H1 (cell line): ENCODE measurements at regions not wholly inside any gene's neighbourhood (a gene's known extent, or its start where the extent isn't known, plus 50 kb on each side); places are given as distances from the start of the nearest gene placed in this dataset.

Experiments used
- CTCF ChIA-PET: fragments of 300-600 bp; sonication (Branson Sonifier 250); formaldehyde crosslinking; loops from one replicate; lab custom pipeline; 2021; ENCODE audit not compliant: partially characterized antibody; lab: Charles Lee
- POLR2A ChIA-PET: fragments of 300-600 bp; sonication (Branson Sonifier 250); formaldehyde crosslinking; loops from one replicate; lab custom pipeline; 2021; ENCODE audit warnings: inconsistent platforms; ENCODE audit not compliant: partially characterized antibody; lab: Charles Lee
- DNase-seq, 2 experiments: peaks; one replicate each; pipeline versions ENCODE4 v3.0.0 to v3.0.0-alpha.2; 2010 to 2022; ENCODE audit warnings: low spot score in 2 of 2, low read depth in 1 of 2, mixed read lengths in 1 of 2
- FAIRE-seq: peaks from 2 replicates; lab custom pipeline; 2011; peaks lifted over from hg19 to GRCh38; lab: Jason Lieb, UNC
- H2AFZ ChIP-seq: 2 replicates; pipeline ENCODE4 v1.8.1; 2012; ENCODE audit warnings: low read length, inconsistent platforms
- H2AK5ac ChIP-seq: 2 replicates; pipeline ENCODE4 v1.6.1; 2013; ENCODE audit warnings: low read depth, low read length
- H2BK120ac ChIP-seq: replicated peaks from 2 replicates; pipeline ENCODE3; 2013; ENCODE audit warnings: low read depth, low read length, inconsistent platforms
- H2BK12ac ChIP-seq: 2 replicates; pipeline ENCODE4 v1.6.1; 2013; ENCODE audit warnings: low read depth, low read length
- H2BK15ac ChIP-seq: 2 replicates; pipeline ENCODE4 v1.6.1; 2013; ENCODE audit warnings: low read length
- H2BK20ac ChIP-seq: 2 replicates; pipeline ENCODE4 v1.6.1; 2013; ENCODE audit warnings: low read length
- H2BK5ac ChIP-seq: 2 replicates; pipeline ENCODE4 v1.6.1; 2013; ENCODE audit warnings: low read depth, low read length
- H3K14ac ChIP-seq: 2 replicates; pipeline ENCODE4 v1.6.1; 2013; ENCODE audit warnings: inconsistent platforms; ENCODE audit not compliant: insufficient read length
- H3K18ac ChIP-seq: 2 replicates; pipeline ENCODE4 v1.6.1; 2013; ENCODE audit warnings: low read length; ENCODE audit errors: extremely low read depth
- H3K23ac ChIP-seq: 2 replicates; pipeline ENCODE4 v1.6.1; 2013; ENCODE audit warnings: inconsistent platforms; ENCODE audit not compliant: insufficient read length
- H3K23me2 ChIP-seq: 2 replicates; pipeline ENCODE4 v1.6.1; 2013; ENCODE audit warnings: low read depth, low read length
- H3K27ac ChIP-seq: 2 replicates; pipeline ENCODE4 v1.6.1; 2011; ENCODE audit warnings: low read depth, low read length, inconsistent platforms
- H3K27me3 ChIP-seq, 4 experiments: replicated peaks in 1 of 4; 1 replicate in 1 of 4; 2 replicates in 3 of 4; pipeline versions ENCODE4 v1.6.1 to v1.8.1; 2011 to 2013; ENCODE audit warnings: low read length in 3 of 4, mild to moderate bottlenecking in 3 of 4, inconsistent platforms in 2 of 4, mixed read lengths in 2 of 4, moderate library complexity in 1 of 4; ENCODE audit not compliant: control insufficient read depth in 3 of 4, insufficient read depth in 3 of 4; ENCODE audit errors: extremely low read depth in 1 of 4
- H3K36me3 ChIP-seq, 4 experiments: 2 replicates each; pipeline versions ENCODE4 v1.6.1 to v1.8.1; 2011 to 2013; ENCODE audit warnings: mild to moderate bottlenecking in 4 of 4, low read length in 3 of 4, moderate library complexity in 2 of 4, control low read depth in 1 of 4, inconsistent platforms in 1 of 4; ENCODE audit not compliant: insufficient read depth in 4 of 4, control insufficient read depth in 2 of 4
- H3K4ac ChIP-seq: replicated peaks from 2 replicates; pipeline ENCODE3; 2013; ENCODE audit warnings: low read length, low read depth, mixed read lengths, inconsistent platforms; ENCODE audit not compliant: insufficient read length
- H3K4me1 ChIP-seq, 4 experiments: replicated peaks in 1 of 4; 1 replicate in 1 of 4; 2 replicates in 3 of 4; pipeline versions ENCODE4 v1.6.1 to v1.8.1; 2011 to 2013; ENCODE audit warnings: low read length in 3 of 4, inconsistent platforms in 2 of 4, mixed read lengths in 1 of 4; ENCODE audit not compliant: insufficient read depth in 4 of 4, control insufficient read depth in 3 of 4
- H3K4me2 ChIP-seq, 2 experiments: 2 replicates each; pipeline versions ENCODE4 v1.6.1 to v1.8.1; 2011 to 2013; ENCODE audit warnings: low read depth in 2 of 2, low read length in 2 of 2, control low read depth in 1 of 2, inconsistent platforms in 1 of 2, mild to moderate bottlenecking in 1 of 2; ENCODE audit not compliant: insufficient read depth in 1 of 2
- H3K4me3 ChIP-seq, 4 experiments: fragments of 200-600, 300-600 bp in 1 of 4; sonication (generic), shearing (Covaris generic), sonication (Bioruptor Twin) in 1 of 4; 2 replicates each; pipeline versions ENCODE4 v1.5.1 to v1.8.1; 2011 to 2016; ENCODE audit warnings: low read length in 4 of 4, low read depth in 3 of 4, control low read depth in 2 of 4, inconsistent platforms in 2 of 4, mild to moderate bottlenecking in 2 of 4, mixed read lengths in 1 of 4, moderate library complexity in 1 of 4; ENCODE audit not compliant: insufficient read depth in 2 of 4; ENCODE audit errors: extremely low read depth in 1 of 4
- H3K56ac ChIP-seq: replicated peaks from 2 replicates; pipeline ENCODE3; 2013; ENCODE audit warnings: low read depth, mild to moderate bottlenecking, mixed read lengths, low read length, inconsistent platforms; ENCODE audit not compliant: insufficient read length
- H3K79me1 ChIP-seq: 2 replicates; pipeline ENCODE4 v1.6.1; 2013; ENCODE audit warnings: low read depth, low read length, control low read depth
- H3K79me2 ChIP-seq, 2 experiments: 2 replicates each; pipeline versions ENCODE4 v1.6.1 to v1.8.1; 2012 to 2013; ENCODE audit warnings: low read length in 2 of 2, mild to moderate bottlenecking in 2 of 2, inconsistent platforms in 1 of 2; ENCODE audit not compliant: insufficient read depth in 2 of 2, control insufficient read depth in 1 of 2
- H3K9ac ChIP-seq, 4 experiments: replicated peaks in 1 of 4; 1 replicate in 1 of 4; 2 replicates in 3 of 4; pipeline versions ENCODE4 v1.6.1 to v1.8.1; 2011 to 2013; ENCODE audit warnings: low read depth in 3 of 4, low read length in 3 of 4, control low read depth in 2 of 4, mild to moderate bottlenecking in 2 of 4, moderate library complexity in 2 of 4, inconsistent platforms in 1 of 4; ENCODE audit errors: extremely low read depth in 1 of 4
- H3K9me3 ChIP-seq, 2 experiments: 2 replicates each; pipeline versions ENCODE4 v1.6.1 to v1.8.1; 2012 to 2013; ENCODE audit warnings: mild to moderate bottlenecking in 2 of 2, moderate library complexity in 2 of 2, control low read depth in 1 of 2, inconsistent platforms in 1 of 2, low read depth in 1 of 2, low read length in 1 of 2, mixed read lengths in 1 of 2; ENCODE audit not compliant: insufficient read depth in 2 of 2
- H4K20me1 ChIP-seq, 2 experiments: replicated peaks in 1 of 2; 2 replicates each; pipeline versions ENCODE3 to v1.8.1; 2011 to 2013; ENCODE audit warnings: inconsistent platforms in 2 of 2, low read length in 2 of 2, mild to moderate bottlenecking in 1 of 2; ENCODE audit not compliant: insufficient read depth in 2 of 2, control insufficient read depth in 1 of 2
- H4K5ac ChIP-seq: 2 replicates; pipeline ENCODE4 v1.6.1; 2013; ENCODE audit warnings: low read length, low read depth, mixed read lengths, inconsistent platforms; ENCODE audit not compliant: insufficient read length
- H4K8ac ChIP-seq: 2 replicates; pipeline ENCODE4 v1.8.0; 2013; ENCODE audit warnings: mild to moderate bottlenecking, moderate library complexity, low read length, inconsistent platforms; ENCODE audit not compliant: insufficient read depth; ENCODE audit errors: extremely low read depth
- H4K91ac ChIP-seq: replicated peaks from 2 replicates; pipeline ENCODE3; 2013; ENCODE audit warnings: low read length, mixed read lengths, inconsistent platforms; ENCODE audit not compliant: insufficient read length
- BRCA1 ChIP-seq: IDR thresholded peaks from 2 replicates; pipeline ENCODE4 v1.6.1; 2012; ENCODE audit warnings: low read depth, low read length, improper control_type of control experiment
- CEBPB ChIP-seq: IDR thresholded peaks from 2 replicates; pipeline ENCODE4 v1.6.1; 2012; ENCODE audit warnings: low read depth, low read length
- CTBP2 ChIP-seq: IDR thresholded peaks from 2 replicates; pipeline ENCODE4 v1.7.0; 2011; ENCODE audit warnings: borderline replicate concordance, mild to moderate bottlenecking, moderate library complexity, mixed read lengths, low read length; ENCODE audit not compliant: insufficient read depth, insufficient read length
- EGR1 ChIP-seq: IDR thresholded peaks from 2 replicates; pipeline ENCODE4 v1.6.1; 2011; ENCODE audit warnings: low read depth, low read length, borderline replicate concordance
- EP300 ChIP-seq, 2 experiments: IDR thresholded peaks; 1 replicate in 1 of 2; 2 replicates in 1 of 2; pipeline ENCODE4 v1.6.1; 2011 to 2012; ENCODE audit warnings: low read depth in 2 of 2, low read length in 2 of 2, mild to moderate bottlenecking in 2 of 2, borderline replicate concordance in 1 of 2, inconsistent platforms in 1 of 2, moderate library complexity in 1 of 2
- GTF2F1 ChIP-seq: IDR thresholded peaks from 2 replicates; pipeline ENCODE4 v1.6.1; 2012; ENCODE audit warnings: low read depth, low read length, improper control_type of control experiment, borderline replicate concordance
- JUN ChIP-seq: IDR thresholded peaks from 2 replicates; pipeline ENCODE4 v1.6.1; 2011; ENCODE audit warnings: low read depth, mild to moderate bottlenecking, improper control_type of control experiment, low read length
- KDM1A ChIP-seq: fragments of 200-600, 300-600 bp; sonication (generic); IDR thresholded peaks from 2 replicates; pipeline ENCODE4 v1.7.1; 2016; ENCODE audit warnings: mild to moderate bottlenecking, low read length, borderline replicate concordance
- MAFK ChIP-seq: IDR thresholded peaks from 2 replicates; pipeline ENCODE4 v1.6.1; 2012; ENCODE audit warnings: low read depth, mild to moderate bottlenecking, improper control_type of control experiment, low read length
- POU5F1 ChIP-seq: IDR thresholded peaks from 2 replicates; pipeline ENCODE4 v1.6.1; 2011; ENCODE audit warnings: low read depth, mild to moderate bottlenecking, low read length, moderate library complexity
- SRF ChIP-seq: IDR thresholded peaks from 2 replicates; pipeline ENCODE4 v1.6.1; 2011; ENCODE audit warnings: mild to moderate bottlenecking, low read depth, low read length, moderate library complexity
- ZNF274 ChIP-seq: IDR thresholded peaks from 2 replicates; pipeline ENCODE4 v1.7.0; 2012; ENCODE audit warnings: low read length, borderline replicate concordance; ENCODE audit errors: extremely low read depth
- WGBS, 2 experiments: shearing (Covaris generic) in 1 of 2; methylation state at CpG; one replicate each; pipeline versions ENCODE4 v1.1.6 to v1.1.7; 2013 to 2015; ENCODE audit warnings: low lambda C conversion rate in 2 of 2, mixed read lengths in 2 of 2, inconsistent platforms in 1 of 2, low coverage in 1 of 2, missing lambda C conversion rate in 1 of 2; ENCODE audit not compliant: insufficient replicate concordance in 2 of 2, insufficient coverage in 1 of 2, insufficient read length in 1 of 2; ENCODE audit errors: extremely low coverage in 1 of 2, missing lambda C conversion rate in 1 of 2; 5-methylcytosine and 5-hydroxymethylcytosine counted together
- TF ChIP-seq, protein P1 (sequence below), 3 experiments: IDR thresholded peaks; 1 replicate in 2 of 3; 2 replicates in 1 of 3; pipeline versions ENCODE4 v1.5.1 to v1.6.1; 2011; ENCODE audit warnings: low read length in 3 of 3, mild to moderate bottlenecking in 3 of 3, inconsistent platforms in 2 of 3, low read depth in 1 of 3, moderate library complexity in 1 of 3; ENCODE audit not compliant: insufficient read depth in 1 of 3; ENCODE audit errors: control extremely low read depth in 1 of 3

DNA sequence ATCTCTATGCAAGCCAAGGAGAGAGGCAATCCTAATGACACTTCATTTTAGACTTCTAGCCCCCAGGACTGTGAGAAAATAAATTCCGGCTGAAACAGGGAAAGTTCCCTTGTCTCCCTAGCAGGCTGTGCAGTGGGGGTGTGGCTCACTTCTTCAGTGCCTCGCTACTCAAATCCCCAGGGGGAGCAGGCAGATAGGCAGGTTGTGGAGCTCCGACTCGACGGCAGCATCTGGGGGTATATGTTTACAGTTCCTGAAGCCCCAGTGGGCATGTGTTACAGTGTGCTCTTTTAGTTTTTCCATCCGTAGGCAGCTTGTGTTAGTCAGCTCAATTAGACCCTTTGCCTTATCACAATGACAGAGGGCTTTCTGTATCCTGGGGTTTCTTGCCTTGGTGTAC, 836.5 kb downstream of the PDCD6IP start:
- Histone ChIP-seq H2BK12ac (no peak overlapping the region), H2BK20ac (no peak overlapping the region), H3K14ac (no peak overlapping the region), H2BK5ac (no peak overlapping the region), H4K91ac (no peak overlapping the region), H3K27me3 (no peaks in the 10 kb centered on the region), H2AK5ac (no peak overlapping the region), H2AFZ (no peak overlapping the region), H3K18ac (no peak overlapping the region), H3K23ac (no peak overlapping the region), H3K4me3 (no peak overlapping the region), H4K5ac (no peak overlapping the region), H4K8ac (no peak overlapping the region), H3K36me3 (no peaks in the 10 kb centered on the region), H3K4me2 (no peak overlapping the region), H3K23me2 (no peaks in the 10 kb centered on the region), H3K79me2 (no peaks in the 10 kb centered on the region), H3K9me3 (no peaks in the 10 kb centered on the region), H3K4ac (no peak overlapping the region), H4K20me1 (no peaks in the 10 kb centered on the region), H3K9ac (no peak overlapping the region), H2BK15ac (no peak overlapping the region), H3K4me1 (no peaks in the 10 kb centered on the region), H3K79me1 (no peaks in the 10 kb centered on the region), H3K27ac (no peak overlapping the region), H2BK120ac (no peak overlapping the region), H3K56ac (no peak overlapping the region)
- 93% methylated on average over 6 of the region's 6 CpGs; no CpG with 5 or more reads in 1 of the 2 experiments for WGBS, 2 experiments
- no peak for FAIRE-seq
- DNase-seq, result no peak
- CTCF ChIA-PET, result no interaction called here
- POLR2A ChIA-PET, result no interaction called here
- TF ChIP-seq POU5F1 (no peak), KDM1A (no peak), ZNF274 (no peak), EP300 (IDR thresholded peaks at IDR 0.05; ENCODE audit: borderline replicate concordance in 1 of 2, low read depth in 2 of 2, low read length in 2 of 2) (no peak), MAFK (no peak), EGR1 (no peak), SRF (no peak), GTF2F1 (no peak), JUN (no peak), CTBP2 (no peak), BRCA1 (no peak), CEBPB (no peak)
- TF ChIP-seq, protein P1, sequence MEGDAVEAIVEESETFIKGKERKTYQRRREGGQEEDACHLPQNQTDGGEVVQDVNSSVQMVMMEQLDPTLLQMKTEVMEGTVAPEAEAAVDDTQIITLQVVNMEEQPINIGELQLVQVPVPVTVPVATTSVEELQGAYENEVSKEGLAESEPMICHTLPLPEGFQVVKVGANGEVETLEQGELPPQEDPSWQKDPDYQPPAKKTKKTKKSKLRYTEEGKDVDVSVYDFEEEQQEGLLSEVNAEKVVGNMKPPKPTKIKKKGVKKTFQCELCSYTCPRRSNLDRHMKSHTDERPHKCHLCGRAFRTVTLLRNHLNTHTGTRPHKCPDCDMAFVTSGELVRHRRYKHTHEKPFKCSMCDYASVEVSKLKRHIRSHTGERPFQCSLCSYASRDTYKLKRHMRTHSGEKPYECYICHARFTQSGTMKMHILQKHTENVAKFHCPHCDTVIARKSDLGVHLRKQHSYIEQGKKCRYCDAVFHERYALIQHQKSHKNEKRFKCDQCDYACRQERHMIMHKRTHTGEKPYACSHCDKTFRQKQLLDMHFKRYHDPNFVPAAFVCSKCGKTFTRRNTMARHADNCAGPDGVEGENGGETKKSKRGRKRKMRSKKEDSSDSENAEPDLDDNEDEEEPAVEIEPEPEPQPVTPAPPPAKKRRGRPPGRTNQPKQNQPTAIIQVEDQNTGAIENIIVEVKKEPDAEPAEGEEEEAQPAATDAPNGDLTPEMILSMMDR (IDR thresholded peaks at IDR 0.05; ENCODE audit: control extremely low read depth in 1 of 3, insufficient read depth in 1 of 3, low read depth in 1 of 3, low read length in 3 of 3), result no peak
